Body of pancreas (tissue), 4 donors: ENCODE measurements at regions not wholly inside any gene's neighbourhood (a gene's known extent, or its start where the extent isn't known, plus 50 kb on each side); places are given as distances from the start of the nearest gene placed in this dataset.

Experiments used
- CTCF ChIP-seq, 7 experiments: fragments of 450-650 bp in 4 of 7; fragments of 200-600 bp in 3 of 7; sonication (generic) in 3 of 7; IDR thresholded peaks; one replicate each; pipeline ENCODE4 v1.5.1; 2016 to 2019; ENCODE audit warnings: antibody characterized with exemption in 7 of 7
- POLR2A ChIP-seq, 3 donors: fragments of 450-650 bp; IDR thresholded peaks; one replicate each; pipeline ENCODE4 v1.6.1; 2016; ENCODE audit warnings: antibody characterized with exemption in 3 of 3, mild to moderate bottlenecking in 2 of 3

GRCh38 chrX:40148385-40149285, 50.9 kb upstream of the BCOR start:
- TF ChIP-seq CTCF (IDR thresholded peaks at IDR 0.05) (no peak), POLR2A (IDR thresholded peaks at IDR 0.05) (no peak)
